ENCODE measurements at regions not wholly inside any gene's neighbourhood (a gene's known extent, or its start where the extent isn't known, plus 50 kb on each side); places are given as distances from the start of the nearest gene placed in this dataset.

DNA sequence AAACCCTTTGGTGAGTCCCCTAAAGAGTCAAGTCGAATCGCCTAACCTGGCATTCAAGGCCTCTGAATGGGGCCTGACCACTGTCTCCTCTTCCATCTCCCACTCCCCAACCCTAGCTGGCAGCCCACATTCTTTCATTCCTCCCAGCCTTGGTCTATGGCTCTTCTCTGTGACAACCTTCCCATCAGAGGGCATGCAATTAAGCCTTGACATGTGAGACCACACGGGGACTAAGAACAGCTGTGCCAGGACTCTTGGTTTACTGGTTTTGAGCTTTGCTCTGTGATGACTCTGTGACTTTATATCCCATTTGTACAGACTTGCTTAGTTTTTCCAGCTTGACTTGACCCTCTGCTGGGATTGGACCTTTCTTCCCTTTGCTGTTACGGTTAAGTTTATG lies 116.6 kb downstream of the BUB3 start (continued):
- TF ChIP-seq HNRNPLL (IDR thresholded peaks at IDR 0.05; ENCODE audit: low read depth, low read length, poor library complexity, severe bottlenecking) = no peak

GRCh38 chr10:123272171-123272570 lies 118.0 kb downstream of the BUB3 start:
- POLR2A ChIA-PET = no interaction called here
- Histone ChIP-seq H3K4me2 (ENCODE audit: insufficient read depth, low read length) (no peak overlapping the region), H3K27me3 (ENCODE audit: control insufficient read depth in 2 of 2, insufficient read depth in 2 of 2, low read length in 2 of 2) (peaks cover 7 to 24% of the 10 kb centered on the region in 2 experiments; a peak in 3 of 5 replicates), H2AFZ (ENCODE audit: low read depth, low read length) (no peak overlapping the region), H3K36me3 (ENCODE audit: control insufficient read depth, insufficient read depth, low read length) (no peaks in the 10 kb centered on the region), H3K79me2 (ENCODE audit: control insufficient read depth, insufficient read depth, low read length) (no peaks in the 10 kb centered on the region), H3K9ac (ENCODE audit: insufficient read depth in 1 of 2, low read depth in 2 of 2, low read length in 2 of 2) (no peak overlapping the region), H4K20me1 (replicated peaks; ENCODE audit: control insufficient read depth, insufficient read depth, low read length) (no peaks in the 10 kb centered on the region), H3K9me3 (replicated peaks; ENCODE audit: control insufficient read depth, insufficient read depth, low read depth, low read length) (no peaks in the 10 kb centered on the region), H3K27ac (ENCODE audit: extremely low read depth, low read depth, low read length) (no peak overlapping the region), H3K4me3 (no peak overlapping the region), H3K4me1 (replicated peaks in 1 of 2; ENCODE audit: control insufficient read depth in 2 of 2, insufficient read depth in 2 of 2, low read length in 2 of 2) (no peaks in the 10 kb centered on the region), H3K9me1 (ENCODE audit: control insufficient read depth, insufficient read depth, low read length) (no peaks in the 10 kb centered on the region)
- intact Hi-C loops (cut with micrococcal nuclease) (loop anchor here (5.0 to 10.0 kb wide), 2 partner anchors 140 to 227 kb away; no protein-coding TSS in a partner anchor), in situ Hi-C loops (cut with MboI) (no loop called here)
- no peak for ATAC-seq
- TF ChIP-seq CTCF (IDR thresholded peaks at IDR 0.05 in 2 of 3, conservative IDR thresholded peaks at IDR 0.05 in 1 of 3; ENCODE audit: insufficient read depth in 2 of 3, low read depth in 1 of 3, low read length in 3 of 3) = peak; percentile 25 to 37 (median 37); a peak in 4 of 6 replicates
- TF ChIP-seq, protein P1, sequence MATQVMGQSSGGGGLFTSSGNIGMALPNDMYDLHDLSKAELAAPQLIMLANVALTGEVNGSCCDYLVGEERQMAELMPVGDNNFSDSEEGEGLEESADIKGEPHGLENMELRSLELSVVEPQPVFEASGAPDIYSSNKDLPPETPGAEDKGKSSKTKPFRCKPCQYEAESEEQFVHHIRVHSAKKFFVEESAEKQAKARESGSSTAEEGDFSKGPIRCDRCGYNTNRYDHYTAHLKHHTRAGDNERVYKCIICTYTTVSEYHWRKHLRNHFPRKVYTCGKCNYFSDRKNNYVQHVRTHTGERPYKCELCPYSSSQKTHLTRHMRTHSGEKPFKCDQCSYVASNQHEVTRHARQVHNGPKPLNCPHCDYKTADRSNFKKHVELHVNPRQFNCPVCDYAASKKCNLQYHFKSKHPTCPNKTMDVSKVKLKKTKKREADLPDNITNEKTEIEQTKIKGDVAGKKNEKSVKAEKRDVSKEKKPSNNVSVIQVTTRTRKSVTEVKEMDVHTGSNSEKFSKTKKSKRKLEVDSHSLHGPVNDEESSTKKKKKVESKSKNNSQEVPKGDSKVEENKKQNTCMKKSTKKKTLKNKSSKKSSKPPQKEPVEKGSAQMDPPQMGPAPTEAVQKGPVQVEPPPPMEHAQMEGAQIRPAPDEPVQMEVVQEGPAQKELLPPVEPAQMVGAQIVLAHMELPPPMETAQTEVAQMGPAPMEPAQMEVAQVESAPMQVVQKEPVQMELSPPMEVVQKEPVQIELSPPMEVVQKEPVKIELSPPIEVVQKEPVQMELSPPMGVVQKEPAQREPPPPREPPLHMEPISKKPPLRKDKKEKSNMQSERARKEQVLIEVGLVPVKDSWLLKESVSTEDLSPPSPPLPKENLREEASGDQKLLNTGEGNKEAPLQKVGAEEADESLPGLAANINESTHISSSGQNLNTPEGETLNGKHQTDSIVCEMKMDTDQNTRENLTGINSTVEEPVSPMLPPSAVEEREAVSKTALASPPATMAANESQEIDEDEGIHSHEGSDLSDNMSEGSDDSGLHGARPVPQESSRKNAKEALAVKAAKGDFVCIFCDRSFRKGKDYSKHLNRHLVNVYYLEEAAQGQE (IDR thresholded peaks at IDR 0.05; ENCODE audit: borderline replicate concordance) = peak; percentile 7; the same call in 1 of the 2 replicates
- TF ChIP-seq, protein P1 (CRISPR knock-in tag; IDR thresholded peaks at IDR 0.05; ENCODE audit: low read depth) = no peak
- TF ChIP-seq RAD21 (CRISPR knock-in tag; conservative IDR thresholded peaks at IDR 0.05 in 1 of 2, IDR thresholded peaks at IDR 0.05 in 1 of 2) = 0 out of 4 replicates have a peak, but pooled peaks of 1 of the 2 experiments have one; percentile 19
- no peak for TF ChIP-seq SRF (CRISPR knock-in tag; IDR thresholded peaks at IDR 0.05)
- DNase-seq (ENCODE audit: extremely low read depth in 1 of 4, low spot score in 3 of 4) = peak in 1 of 4 experiments; percentile 11
- BruUV-seq (replicated peaks) = no TSS peak
- CTCF ChIA-PET (ENCODE audit: low intra/inter-chr PET ratio) = no interaction called here
- WGBS (ENCODE audit: insufficient coverage, low coverage, missing lambda C conversion rate) = 7% methylated on average over 4 of the region's 4 CpGs
- FAIRE-seq = no peak
